ENCODE measurements at regions not wholly inside any gene's neighbourhood (a gene's known extent, or its start where the extent isn't known, plus 50 kb on each side); places are given as distances from the start of the nearest gene placed in this dataset.

GRCh38 chr4:181646864-181647263 is 596.3 kb upstream of the TENM3 start:
- TF ChIP-seq POLR2AphosphoS5 (IDR thresholded peaks at IDR 0.05; ENCODE audit: borderline replicate concordance, low read depth, low read length): no peak
- no peak for TF ChIP-seq EZH2 (IDR thresholded peaks at IDR 0.05)
